Medulla oblongata (tissue), 1 donor: ENCODE measurements at regions not wholly inside any gene's neighbourhood (a gene's known extent, or its start where the extent isn't known, plus 50 kb on each side); places are given as distances from the start of the nearest gene placed in this dataset.
"Not testable (repeated sequence)": the region's sequence is repeated elsewhere in the genome, so short reads cannot be mapped to it uniquely, and the experiment has no call there.

ENCODE experiments used
- DNase-seq: peaks from one replicate; pipeline ENCODE4 v3.0.0-alpha.2; 2015; ENCODE audit errors: extremely low spot score

DNA sequence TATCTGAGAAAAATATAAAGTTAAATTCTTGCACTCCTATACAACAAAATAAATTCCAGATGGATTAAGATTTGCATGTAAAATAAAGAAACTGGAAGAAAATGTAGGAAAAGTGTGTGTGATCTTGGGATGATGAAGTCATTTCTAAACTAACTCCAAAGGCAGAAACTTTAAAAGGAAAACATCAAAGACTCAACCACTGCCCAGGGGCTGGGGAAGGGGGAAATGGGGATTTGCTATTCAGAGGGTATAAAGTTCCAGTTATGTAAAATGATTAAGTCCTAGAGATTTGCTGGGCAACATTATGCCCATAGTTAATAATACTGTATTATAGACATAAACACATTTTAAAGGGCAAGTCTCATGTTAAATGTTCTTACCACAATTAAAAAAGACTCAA lies 254.5 kb downstream of the DEPDC1B start:
- DNase-seq, result no peak

DNA sequence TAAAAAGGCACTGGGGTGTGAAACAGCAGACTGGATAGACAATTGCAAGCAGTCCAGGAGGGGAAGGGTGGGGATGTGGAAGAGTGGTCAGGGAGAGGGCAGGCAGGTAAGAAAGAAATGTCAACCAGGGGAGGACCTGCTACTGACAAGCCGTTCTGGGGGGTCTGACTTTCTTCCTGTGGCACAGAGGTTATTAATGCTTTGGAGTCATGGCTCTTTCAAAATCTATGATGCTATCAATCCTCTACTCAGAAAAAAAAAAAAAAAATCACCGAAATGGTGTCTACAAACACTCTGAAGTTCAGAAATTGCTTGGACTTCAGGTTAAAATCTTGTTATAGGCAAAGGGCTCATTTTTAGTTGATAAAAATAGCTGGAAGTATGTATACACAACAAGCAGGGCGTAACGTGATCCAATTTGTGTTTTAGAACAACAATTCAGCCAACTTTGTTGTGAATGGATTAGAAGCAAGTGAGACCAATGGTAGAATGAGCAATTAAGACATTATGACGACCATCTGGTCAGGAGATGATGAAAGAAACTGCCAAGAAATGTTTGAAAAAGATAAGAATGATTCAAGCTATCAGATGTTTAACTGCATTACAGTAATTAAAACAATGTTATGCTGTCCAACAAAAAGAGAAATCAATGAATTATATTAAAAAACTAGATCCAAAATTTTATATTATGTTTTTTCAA lies 255.2 kb downstream of the DEPDC1B start:
- no peak for DNase-seq

DNA sequence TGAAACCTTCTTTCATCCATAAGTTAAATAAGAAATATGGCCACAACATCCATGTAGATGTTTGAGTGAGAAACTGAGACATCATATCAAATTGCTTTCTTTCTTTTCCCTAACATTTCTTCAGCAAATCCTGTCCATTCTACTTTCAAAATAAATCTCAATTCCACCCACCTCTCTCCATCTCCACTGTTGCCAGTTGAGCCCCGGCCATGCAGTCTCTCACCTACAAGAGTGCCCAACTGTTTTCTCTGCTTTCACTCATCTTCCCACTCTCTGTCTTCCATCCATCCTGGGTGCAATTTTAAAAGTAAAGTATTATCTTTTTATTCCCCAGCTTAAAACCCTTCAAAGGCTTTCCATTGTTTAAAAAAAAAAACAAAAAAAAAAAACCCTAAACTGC lies 260.4 kb downstream of the DEPDC1B start:
- no peak for DNase-seq

DNA sequence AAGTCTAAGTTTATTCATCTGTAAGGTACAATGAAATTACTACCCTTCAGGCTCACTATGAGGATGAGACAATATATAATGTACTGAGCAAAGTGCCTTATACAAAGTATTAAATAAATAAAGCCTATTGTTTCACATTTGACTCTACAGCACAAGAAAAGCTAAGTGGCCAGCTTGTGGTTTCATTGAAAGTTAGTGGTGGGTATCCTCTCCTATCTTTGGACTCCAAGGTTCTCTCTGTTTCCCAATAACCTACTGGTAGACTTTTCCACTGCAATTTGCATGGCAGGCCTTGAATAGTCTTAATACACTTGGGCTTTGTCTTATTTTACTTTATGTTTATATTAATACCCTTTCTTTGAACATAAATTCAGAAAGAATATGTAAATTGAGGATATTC lies 262.7 kb downstream of the DEPDC1B start:
- no peak for DNase-seq

DNA sequence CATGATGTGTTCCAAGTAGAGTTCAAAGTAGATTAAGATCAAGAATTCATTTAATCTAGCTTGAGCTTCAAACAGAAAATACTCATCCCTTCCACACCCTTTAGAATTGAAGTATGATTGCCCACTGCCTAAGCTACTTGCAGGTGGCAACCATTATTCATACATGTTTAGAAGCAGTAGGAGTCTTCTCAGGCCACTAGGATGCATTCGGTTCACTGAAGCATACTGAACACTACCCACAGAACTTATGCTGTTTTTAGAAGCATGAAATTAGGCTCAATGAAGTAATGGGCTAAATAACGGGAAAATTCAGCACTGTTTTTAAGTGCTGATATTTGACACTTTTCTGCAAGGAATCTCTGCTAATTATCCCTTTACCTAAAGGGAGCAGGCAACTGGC lies 263.4 kb downstream of the DEPDC1B start:
- DNase-seq, result no peak

DNA sequence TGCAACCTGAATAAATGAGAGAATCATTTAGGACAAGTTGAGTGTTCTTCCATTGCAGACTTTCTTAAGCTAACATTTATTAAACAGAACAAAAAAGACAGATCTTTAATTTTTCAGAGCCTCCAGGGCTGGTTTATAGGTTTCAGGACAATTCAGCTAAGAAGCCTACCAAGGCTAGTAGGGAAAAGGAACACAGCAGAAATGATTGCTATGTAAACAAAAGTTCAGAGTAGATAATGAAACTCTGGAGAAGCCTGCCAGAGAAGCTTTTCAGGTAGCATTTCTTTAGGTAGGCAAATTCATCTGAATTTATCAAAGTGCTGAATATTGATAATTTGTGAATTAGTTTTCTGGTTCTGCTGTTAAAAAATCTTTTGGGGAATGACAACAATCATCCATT lies 264.2 kb downstream of the DEPDC1B start:
- DNase-seq, result no peak

DNA sequence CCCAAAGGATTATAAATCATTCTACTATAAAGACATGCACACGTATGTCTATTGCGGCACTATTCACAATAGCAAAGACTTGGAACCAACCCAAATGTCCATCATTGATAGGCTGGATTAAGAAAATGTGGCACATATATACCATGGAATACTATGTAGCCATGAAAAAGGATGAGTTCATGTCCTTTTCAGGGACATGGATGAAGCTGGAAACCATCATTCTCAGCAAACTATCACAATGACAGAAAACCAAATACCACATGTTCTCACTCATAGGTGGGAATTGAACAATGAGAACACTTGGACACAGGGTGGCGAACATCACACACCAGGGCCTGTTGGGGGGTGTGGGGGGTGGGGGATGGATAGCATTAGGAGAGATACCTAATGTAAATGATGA lies 273.8 kb downstream of the DEPDC1B start:
- DNase-seq, result not testable (repeated sequence)

DNA sequence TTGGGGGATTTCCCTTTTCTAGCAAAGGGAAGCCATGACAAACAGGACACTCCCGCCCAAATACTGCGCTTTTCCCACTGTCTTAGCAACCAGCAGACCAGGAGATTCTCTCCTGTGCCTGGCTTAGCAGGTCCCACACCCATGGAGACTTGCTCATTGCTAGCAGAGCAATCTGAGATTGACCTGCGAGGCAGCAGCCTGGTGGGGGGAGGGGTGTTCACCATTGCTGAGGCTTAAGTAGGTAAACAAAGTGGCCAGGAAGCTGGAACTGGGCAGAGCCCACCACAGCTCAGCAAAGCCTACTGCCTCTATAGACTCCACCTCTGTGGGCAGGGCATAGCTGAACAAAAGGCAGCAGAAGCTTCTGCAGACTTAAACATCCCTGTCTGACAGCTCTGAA lies 279.2 kb downstream of the DEPDC1B start:
- DNase-seq, result not testable (repeated sequence)

DNA sequence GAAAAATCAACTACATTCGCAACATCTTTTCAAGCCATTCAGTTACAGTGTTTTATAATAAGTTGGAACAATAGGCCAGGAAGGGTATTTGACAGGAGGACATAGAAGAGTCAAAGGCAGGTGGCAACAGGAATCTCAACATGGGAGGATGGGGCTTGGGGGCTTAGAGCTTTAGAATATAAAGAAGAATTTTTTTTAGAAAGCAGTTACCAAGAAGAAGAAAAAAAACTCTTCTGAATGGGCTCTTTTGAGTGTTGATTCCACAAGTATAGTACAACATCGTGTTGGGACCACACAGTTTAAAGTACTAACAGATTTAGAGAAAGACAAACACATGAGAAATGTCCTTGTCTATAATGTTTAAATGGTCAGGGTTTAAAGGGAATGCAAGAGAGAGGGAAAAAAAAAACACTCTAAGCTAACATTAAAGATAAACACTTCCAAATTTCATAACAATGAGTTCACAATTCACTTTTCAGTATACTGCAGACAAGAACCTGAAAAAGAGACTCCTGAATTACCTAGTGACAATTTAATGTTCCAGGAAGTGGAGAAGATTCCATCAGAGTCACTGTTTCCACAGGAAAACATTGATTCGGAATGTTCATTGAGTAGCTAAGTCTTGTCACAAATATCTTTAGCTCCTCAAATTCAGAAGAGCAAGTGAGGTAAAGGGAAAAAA lies 282.3 kb downstream of the DEPDC1B start:
- DNase-seq, result no peak

DNA sequence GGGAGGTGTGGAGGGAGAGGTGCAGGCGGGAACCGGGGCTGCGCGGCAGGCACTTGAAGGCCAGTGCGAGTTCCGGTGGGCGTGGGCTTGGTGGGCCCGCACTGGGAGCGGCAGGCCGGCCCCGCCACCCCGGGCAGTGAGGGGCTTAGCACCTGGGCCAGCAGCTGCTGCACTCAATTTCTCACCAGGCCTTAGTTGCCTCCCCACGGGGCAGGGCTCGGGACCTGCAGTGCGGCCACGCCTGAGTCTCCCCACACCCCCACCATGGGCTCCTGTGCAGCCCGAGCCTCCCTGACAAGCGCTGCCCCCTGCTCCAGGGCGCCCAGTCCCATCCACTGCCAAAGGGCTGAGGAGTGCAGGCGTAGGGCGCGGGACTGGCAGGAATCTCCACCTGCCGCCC lies 284.5 kb downstream of the DEPDC1B start:
- no peak for DNase-seq

DNA sequence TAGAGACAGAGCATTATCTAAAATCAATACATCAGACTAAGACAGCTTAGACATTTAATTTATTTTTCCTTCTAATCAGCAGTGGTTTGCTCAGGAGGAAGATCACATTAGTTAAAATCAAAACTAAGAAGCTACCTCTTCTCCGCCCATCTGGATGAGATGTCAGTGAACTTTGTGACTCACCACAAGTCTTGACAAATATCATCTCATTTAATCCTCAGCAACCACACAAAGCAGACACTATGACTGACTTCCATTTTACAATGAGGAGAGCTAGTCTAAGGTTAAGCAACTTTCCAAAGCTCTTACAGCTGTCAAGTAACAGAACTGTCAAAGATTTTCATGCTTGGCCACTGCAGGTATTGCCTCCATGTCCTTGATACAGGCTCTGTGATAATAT lies 289.5 kb downstream of the DEPDC1B start:
- DNase-seq, result no peak

DNA sequence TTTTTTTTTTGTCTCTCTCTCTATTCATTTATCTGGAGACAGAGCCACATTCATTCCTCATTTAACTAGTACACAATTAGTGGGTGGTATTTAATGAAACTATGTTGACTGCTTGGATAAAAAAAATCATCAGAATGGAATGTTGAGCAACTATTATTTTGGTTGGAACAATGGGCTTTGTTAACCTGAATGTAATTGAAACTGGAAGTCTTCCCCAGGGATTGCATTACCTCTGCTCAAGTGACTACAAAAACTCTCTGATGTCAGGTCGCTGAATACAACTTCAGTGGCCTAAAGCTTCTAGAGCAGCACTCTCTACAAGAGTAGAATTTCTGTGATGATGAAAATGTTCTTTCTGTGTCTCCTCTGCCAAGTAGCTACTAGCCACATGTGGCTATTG lies 295.8 kb downstream of the DEPDC1B start:
- no peak for DNase-seq

DNA sequence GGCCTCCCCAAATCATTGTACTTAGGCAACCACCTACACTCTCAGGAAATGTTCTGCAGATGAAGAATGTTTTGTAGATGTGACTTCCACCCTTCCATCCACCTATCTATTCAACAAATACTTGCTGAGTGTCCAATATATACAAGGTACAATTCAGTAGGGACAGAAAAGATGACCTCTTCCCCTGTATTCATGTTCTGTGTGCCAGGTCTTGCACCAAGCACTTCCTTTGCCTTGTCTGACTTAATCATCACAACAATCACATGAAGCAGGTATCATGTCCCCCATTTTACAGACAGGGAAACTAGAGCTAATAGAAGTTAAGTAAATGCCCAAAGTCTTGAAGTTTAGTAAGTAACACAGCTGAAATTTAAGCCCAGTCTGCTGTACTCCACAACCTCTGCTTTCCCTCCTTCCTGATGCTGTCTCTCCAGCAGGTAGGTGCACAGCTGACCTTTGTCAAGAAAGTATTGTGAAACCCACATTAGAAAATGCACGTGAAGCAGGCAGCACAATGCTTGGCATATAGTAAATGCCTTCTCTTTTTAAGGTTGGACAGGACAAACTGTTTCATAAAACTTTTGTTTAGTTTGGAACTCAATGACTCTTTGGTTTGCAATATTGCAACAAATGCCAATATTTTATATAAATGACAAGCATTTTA lies 296.5 kb downstream of the DEPDC1B start:
- no peak for DNase-seq

DNA sequence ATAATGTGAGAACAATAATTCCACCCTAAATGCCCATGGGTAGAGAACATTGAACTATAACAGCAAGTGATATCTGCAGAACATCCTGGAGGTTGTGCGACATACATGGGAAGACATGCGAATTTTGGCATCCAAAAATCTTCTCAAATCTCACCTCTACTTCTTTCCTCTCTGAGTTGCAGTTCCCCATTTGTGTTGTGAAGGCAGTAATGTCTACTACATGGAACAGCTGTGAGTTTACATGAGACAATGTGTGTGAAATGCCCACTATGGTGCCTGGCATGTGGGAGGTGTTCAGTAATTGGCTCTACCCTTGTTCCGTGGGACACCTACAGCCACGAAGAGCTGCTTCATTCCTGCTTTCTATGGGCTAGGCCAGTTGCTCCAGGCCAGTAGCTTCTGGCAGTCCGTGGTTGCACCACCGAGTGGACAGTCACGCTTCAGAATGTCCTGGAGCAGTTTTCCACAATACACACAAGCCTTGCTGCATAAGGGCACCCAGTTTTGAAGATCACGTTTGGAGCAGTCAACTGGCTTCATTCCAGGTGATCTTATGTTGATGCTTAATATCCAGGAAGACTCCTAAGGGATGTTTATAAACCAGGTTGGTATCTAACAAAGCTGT lies 297.7 kb downstream of the DEPDC1B start:
- DNase-seq, result no peak

DNA sequence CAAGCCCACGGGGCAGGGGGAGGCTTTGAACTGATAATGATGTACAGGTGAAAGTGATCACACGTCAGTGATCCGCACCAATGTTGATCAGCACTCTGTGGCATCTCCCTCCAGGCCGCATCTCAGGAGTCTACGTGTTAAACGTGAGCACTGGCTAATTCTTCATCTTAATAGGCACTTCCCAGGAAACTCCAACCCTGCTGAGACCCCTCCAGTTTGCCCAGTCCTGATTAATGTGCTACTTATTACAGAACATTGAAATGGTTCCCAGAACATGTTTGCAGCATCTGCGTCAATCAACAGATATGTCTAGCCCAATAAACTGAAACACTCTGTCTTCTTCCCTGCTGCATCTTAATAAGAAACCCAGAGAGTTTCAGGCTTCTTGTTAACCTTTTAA lies 298.4 kb downstream of the DEPDC1B start:
- DNase-seq, result no peak

DNA sequence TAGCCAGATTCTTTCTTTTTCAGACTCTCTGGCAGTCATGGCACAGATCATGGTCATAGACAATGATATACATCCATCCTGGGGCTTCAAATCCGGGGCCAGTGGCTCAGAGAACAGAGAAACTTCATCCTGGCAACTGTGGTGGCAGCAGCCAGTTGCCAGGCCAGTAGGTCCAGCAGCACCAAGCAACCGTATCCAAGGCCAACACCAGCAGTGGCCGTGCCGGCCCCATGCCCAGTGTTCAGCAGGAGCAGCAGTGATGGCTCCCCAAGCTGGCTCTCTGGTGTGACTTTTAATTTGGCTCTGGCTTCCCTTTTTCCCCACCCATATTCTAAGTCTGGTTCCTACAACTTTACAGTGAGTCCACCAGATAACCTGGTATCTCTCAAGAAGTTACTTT lies 300.5 kb downstream of the DEPDC1B start:
- peak; percentile 43 for DNase-seq

DNA sequence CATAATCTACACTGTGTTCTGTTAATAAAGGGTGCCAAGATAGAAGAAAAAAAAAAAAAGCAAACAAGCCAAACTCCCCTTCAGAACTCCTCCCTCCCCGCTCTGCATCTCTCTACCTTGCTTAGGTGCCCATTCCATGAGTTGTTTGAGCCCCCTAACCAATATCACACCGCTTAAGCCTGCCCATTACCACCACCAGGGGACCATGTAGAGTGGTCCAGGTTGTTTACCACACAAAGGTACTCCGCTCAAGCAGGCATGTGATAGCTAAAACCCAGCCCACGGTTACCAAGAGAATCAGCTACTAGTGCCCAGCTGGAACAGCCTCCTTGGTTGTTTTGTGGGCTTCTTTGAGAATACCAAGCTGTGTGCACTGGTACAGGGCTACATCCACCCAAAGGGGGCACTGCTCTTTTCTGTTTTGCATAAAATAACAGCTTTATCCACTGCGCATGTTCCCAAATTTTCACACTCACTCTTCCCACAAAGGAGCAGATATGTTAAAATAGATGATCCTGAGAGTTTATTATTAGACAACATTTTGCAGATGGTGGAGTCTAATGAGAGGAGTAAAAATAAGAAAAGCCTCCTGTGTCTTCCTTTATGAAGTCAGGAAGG lies 304.1 kb downstream of the DEPDC1B start:
- DNase-seq, result no peak

DNA sequence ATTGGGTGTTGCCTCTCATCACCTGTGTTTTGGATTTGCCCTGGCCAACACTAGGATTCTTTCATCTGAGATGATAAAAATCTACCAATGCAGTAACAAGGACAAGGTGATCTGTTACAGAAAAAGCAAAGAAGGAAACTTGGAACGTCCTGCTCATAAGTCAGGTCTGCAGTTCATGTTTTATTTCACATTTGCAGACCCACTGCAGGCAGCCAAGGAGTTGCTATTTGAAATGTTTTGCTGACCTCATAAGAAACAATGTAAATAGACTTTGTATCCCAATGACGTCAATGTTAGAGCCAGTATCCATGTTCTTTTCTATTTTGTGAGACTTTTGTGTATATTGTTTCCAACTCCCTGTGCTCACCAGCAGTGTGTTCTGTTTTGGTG lies 312.9 kb downstream of the DEPDC1B start:
- no peak for DNase-seq

DNA sequence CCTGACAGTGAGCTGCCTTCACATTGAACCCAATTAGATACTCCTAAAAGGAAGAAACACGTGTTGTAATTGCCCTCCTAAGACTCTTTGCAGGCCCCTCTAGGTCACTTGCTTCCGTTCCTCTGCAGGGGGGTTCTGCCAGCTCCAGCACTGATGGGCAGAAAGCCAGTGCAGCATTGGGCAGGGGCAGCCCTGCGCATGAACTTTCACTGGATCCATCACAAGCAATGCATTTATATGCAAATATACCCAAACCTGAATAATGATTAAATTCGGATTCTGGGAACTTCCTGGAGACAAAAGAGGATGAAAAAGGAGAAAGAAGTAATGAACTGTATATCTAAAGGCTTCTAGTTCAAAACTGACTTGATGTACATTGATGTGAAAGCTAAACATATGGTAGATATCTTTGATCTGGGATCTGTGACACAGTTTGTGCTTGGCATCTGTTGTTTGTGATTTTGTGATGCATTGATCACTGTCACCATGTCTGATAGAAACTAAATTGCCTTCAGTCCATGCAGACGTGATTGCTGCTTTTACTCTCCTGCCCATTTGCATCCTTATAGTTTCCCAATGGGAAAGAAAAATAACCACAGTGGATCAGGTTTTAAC lies 313.4 kb downstream of the DEPDC1B start:
- DNase-seq, result no peak

DNA sequence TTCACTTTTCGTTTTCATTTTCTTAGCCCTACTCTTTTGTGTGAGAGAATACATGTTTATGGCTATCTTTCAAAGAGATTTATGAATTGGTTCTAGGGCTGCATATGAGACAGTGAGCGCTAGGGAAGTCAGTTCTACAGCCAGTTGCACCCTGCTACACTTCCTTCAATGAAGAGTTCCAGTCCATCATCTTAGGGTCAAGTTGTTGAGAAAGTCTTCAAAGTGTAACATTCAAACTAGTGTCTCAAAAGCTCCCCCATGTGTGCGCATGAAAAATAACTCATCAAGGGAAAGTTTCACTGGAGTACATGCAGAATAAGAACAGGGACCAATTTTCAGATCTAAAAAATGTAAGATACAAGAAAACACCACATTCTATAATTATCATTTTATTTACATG lies 317.2 kb downstream of the DEPDC1B start:
- peak; percentile 66 for DNase-seq

DNA sequence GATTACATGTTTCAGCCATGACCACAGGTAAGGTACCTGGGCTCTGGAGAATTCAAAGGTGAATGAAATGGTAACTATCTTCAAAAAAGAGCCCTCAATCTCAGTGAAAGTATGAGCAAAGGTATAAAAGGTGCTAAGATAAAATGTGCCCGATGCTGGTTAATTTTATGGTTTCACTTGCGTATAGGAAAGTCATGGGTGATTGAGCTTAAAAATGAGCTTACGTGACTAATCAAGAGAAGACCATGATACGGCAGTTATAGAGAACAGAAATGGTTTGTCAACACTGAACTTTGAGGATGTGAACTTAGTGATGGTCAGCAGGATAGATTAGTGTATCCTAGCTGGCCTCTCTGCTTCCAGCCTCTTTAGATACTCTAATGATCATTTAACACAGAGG lies 320.1 kb downstream of the DEPDC1B start:
- no peak for DNase-seq

DNA sequence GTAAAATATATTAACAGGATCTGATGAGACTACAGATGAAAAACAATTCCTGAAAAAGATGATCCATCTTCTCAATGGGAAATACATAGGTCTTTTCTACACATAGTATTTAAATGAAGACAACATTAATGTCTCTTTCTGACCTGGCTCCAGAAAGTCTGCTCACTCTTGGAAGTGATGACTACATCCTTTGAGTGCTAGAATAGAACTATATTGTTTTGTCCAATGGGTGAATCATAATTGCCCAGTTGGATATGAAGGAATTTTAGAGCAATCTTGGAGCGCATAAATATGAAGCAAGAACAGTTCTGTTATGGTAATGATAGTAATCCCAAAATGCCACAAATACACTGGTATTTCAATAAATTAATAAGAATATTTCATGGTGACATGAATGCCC lies 322.1 kb downstream of the DEPDC1B start:
- no peak for DNase-seq
